ENCODE measurements at regions not wholly inside any gene's neighbourhood (a gene's known extent, or its start where the extent isn't known, plus 50 kb on each side); places are given as distances from the start of the nearest gene placed in this dataset.
A peak's percentile ranks its signal among the peaks of the same experiment; 100 is the strongest.

- peak; percentile 87 for DNase-seq (ENCODE audit: low read depth)
- no peak overlapping the region for H3K4me3 ChIP-seq (ENCODE audit: control insufficient read depth, low read depth, low read length)
- no peak for TF ChIP-seq CTCF (conservative IDR thresholded peaks at IDR 0.05; ENCODE audit: control insufficient read depth, insufficient read depth, low read depth, low read length)
Measured at GRCh38 chr14:101444116-101444515, 117.2 kb upstream of the DIO3 start.

- DNase-seq (ENCODE audit: low read depth), result no peak
- no peak overlapping the region for H3K4me3 ChIP-seq (ENCODE audit: control insufficient read depth, low read depth, low read length)
- TF ChIP-seq CTCF (conservative IDR thresholded peaks at IDR 0.05; ENCODE audit: control insufficient read depth, insufficient read depth, low read depth, low read length), result no peak
Measured at GRCh38 chr14:101445278-101445677, 116.0 kb upstream of the DIO3 start.

- no peak for DNase-seq (ENCODE audit: low read depth)
- H3K4me3 ChIP-seq (ENCODE audit: control insufficient read depth, low read depth, low read length), result no peak overlapping the region
- no peak for TF ChIP-seq CTCF (conservative IDR thresholded peaks at IDR 0.05; ENCODE audit: control insufficient read depth, insufficient read depth, low read depth, low read length)
Measured at GRCh38 chr14:101446387-101446969, 114.8 kb upstream of the DIO3 start.

GRCh38 chr14:101449114-101449513 lies 112.2 kb upstream of the DIO3 start:
- no peak overlapping the region for H3K4me3 ChIP-seq (ENCODE audit: control insufficient read depth, low read depth, low read length)
- TF ChIP-seq CTCF (conservative IDR thresholded peaks at IDR 0.05; ENCODE audit: control insufficient read depth, insufficient read depth, low read depth, low read length), result no peak
- no peak for DNase-seq (ENCODE audit: low read depth)

GRCh38 chr14:101451166-101451565 lies 110.1 kb upstream of the DIO3 start:
- DNase-seq (ENCODE audit: low read depth), result no peak

GRCh38 chr14:101453225-101453624 lies 108.1 kb upstream of the DIO3 start:
- no peak for TF ChIP-seq CTCF (conservative IDR thresholded peaks at IDR 0.05; ENCODE audit: control insufficient read depth, insufficient read depth, low read depth, low read length)
- DNase-seq (ENCODE audit: low read depth), result no peak
- H3K4me3 ChIP-seq (ENCODE audit: control insufficient read depth, low read depth, low read length), result no peak overlapping the region

More at GRCh38 chr14:101451166-101451565, 110.1 kb upstream of the DIO3 start:
- TF ChIP-seq CTCF (conservative IDR thresholded peaks at IDR 0.05; ENCODE audit: control insufficient read depth, insufficient read depth, low read depth, low read length), result no peak
- no peak overlapping the region for H3K4me3 ChIP-seq (ENCODE audit: control insufficient read depth, low read depth, low read length)

- DNase-seq (ENCODE audit: low read depth), result no peak
- no peak for TF ChIP-seq CTCF (conservative IDR thresholded peaks at IDR 0.05; ENCODE audit: control insufficient read depth, insufficient read depth, low read depth, low read length)
- H3K4me3 ChIP-seq (ENCODE audit: control insufficient read depth, low read depth, low read length), result no peak overlapping the region
Measured at GRCh38 chr14:101454229-101454628, 107.1 kb upstream of the DIO3 start.
